Vagina (tissue), 2 donors: ENCODE measurements at regions not wholly inside any gene's neighbourhood (a gene's known extent, or its start where the extent isn't known, plus 50 kb on each side); places are given as distances from the start of the nearest gene placed in this dataset.

Experiments used
- CTCF ChIP-seq, 3 experiments: fragments of 450-650 bp in 2 of 3; fragments of 200-600 bp in 1 of 3; sonication (generic) in 1 of 3; IDR thresholded peaks; one replicate each; pipeline ENCODE4 v1.5.1; 2017 to 2019; ENCODE audit warnings: antibody characterized with exemption in 3 of 3, mild to moderate bottlenecking in 2 of 3, moderate library complexity in 2 of 3
- POLR2A ChIP-seq, 2 donors: fragments of 450-650 bp; IDR thresholded peaks; one replicate each; pipeline ENCODE4 v1.6.1; 2017; ENCODE audit warnings: antibody characterized with exemption in 2 of 2, mild to moderate bottlenecking in 2 of 2, moderate library complexity in 2 of 2

- peak; percentile 34 to 55 (median 51) for TF ChIP-seq CTCF (IDR thresholded peaks at IDR 0.05)
- TF ChIP-seq POLR2A (IDR thresholded peaks at IDR 0.05) = no peak
These were observed 986.3 kb upstream of the TMEM132C start for GRCh38 chr12:127280393-127281275.
